ENCODE measurements at regions not wholly inside any gene's neighbourhood (a gene's known extent, or its start where the extent isn't known, plus 50 kb on each side); places are given as distances from the start of the nearest gene placed in this dataset.

- H2AFZ ChIP-seq (ENCODE audit: low read length) = no peak overlapping the region
- H4K20me1 ChIP-seq (ENCODE audit: low read length) = no peaks in the 10 kb centered on the region
- no peaks in the 10 kb centered on the region for H3K36me3 ChIP-seq (ENCODE audit: low read depth, low read length)
- no peak overlapping the region for H3K9ac ChIP-seq (ENCODE audit: low read length)
- peak; percentile 39 for DNase-seq
- H3F3A ChIP-seq (ENCODE audit: low read length, unreplicated experiment) = no peaks in the 10 kb centered on the region
- H3K4me2 ChIP-seq (ENCODE audit: low read length) = no peak overlapping the region
- ATAC-seq = no peak
- H3K27ac ChIP-seq (ENCODE audit: low read length) = no peak overlapping the region
- ChIA-PET CTCF (no interaction called here), POLR2A (ENCODE audit: unreplicated experiment) (no interaction called here)
- intact Hi-C loops (cut with micrococcal nuclease) = no loop called here
- H3K27me3 ChIP-seq (ENCODE audit: low read length) = no peaks in the 10 kb centered on the region
- no TSS peak for BruUV-seq (replicated peaks)
- H3K9me3 ChIP-seq (ENCODE audit: low read length) = no peaks in the 10 kb centered on the region
- no peak overlapping the region for H3K4me3 ChIP-seq (ENCODE audit: low read length)
- H3K9me2 ChIP-seq (replicated peaks; ENCODE audit: low read length) = no peaks in the 10 kb centered on the region
- H3K4me1 ChIP-seq (ENCODE audit: insufficient read depth, low read length) = no peaks in the 10 kb centered on the region
- no peaks in the 10 kb centered on the region for H3K79me2 ChIP-seq (ENCODE audit: low read length)
- TF ChIP-seq EZH2 (IDR thresholded peaks at IDR 0.05; ENCODE audit: low read length, unreplicated experiment) = no peak
- no peak for TF ChIP-seq EZH2phosphoT487 (IDR thresholded peaks at IDR 0.05; ENCODE audit: borderline replicate concordance, low read length)
- TF ChIP-seq CTCF (conservative IDR thresholded peaks at IDR 0.05; ENCODE audit: low read depth, low read length) = no peak
Observed at GRCh38 chr5:74424162-74424868, 216.2 kb downstream of the ENC1 start.

DNA sequence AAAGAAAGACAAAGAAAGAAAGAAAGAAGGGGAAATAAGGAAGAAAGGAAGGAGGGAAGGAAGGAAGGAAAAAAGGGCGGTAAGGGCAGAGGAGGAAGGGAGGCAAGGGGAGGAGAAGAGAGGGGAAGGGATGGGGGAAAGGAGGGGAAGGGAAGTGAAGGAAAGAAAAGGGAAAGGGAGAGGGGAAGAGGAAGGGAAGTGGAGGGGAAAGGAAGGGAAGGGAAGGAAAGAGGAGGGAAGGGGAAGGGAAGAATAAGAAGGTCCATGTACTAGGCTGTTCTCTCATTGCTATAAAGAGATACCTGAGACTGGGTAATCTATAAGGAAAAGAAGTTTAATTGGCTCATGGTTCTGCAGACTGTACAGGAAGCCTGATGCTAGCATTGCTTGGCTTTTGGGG lies 217.1 kb downstream of the ENC1 start:
- H3K79me2 ChIP-seq (ENCODE audit: low read length) = no peaks in the 10 kb centered on the region
- intact Hi-C loops (cut with micrococcal nuclease) = no loop called here
- no peaks in the 10 kb centered on the region for H4K20me1 ChIP-seq (ENCODE audit: low read length)
- no peak overlapping the region for H3K4me2 ChIP-seq (ENCODE audit: low read length)
- H3K4me3 ChIP-seq (ENCODE audit: low read length) = no peak overlapping the region
- ATAC-seq (no peak), DNase-seq (no peak)
- no peak overlapping the region for H3K9ac ChIP-seq (ENCODE audit: low read length)
- no peaks in the 10 kb centered on the region for H3F3A ChIP-seq (ENCODE audit: low read length, unreplicated experiment)
- no peaks in the 10 kb centered on the region for H3K36me3 ChIP-seq (ENCODE audit: low read depth, low read length)
- H3K9me2 ChIP-seq (replicated peaks; ENCODE audit: low read length) = no peaks in the 10 kb centered on the region
- H3K9me3 ChIP-seq (ENCODE audit: low read length) = no peaks in the 10 kb centered on the region
- TF ChIP-seq EZH2phosphoT487 (IDR thresholded peaks at IDR 0.05; ENCODE audit: borderline replicate concordance, low read length) (no peak), EZH2 (IDR thresholded peaks at IDR 0.05; ENCODE audit: low read length, unreplicated experiment) (no peak), CTCF (conservative IDR thresholded peaks at IDR 0.05; ENCODE audit: low read depth, low read length) (no peak)
- no peaks in the 10 kb centered on the region for H3K4me1 ChIP-seq (ENCODE audit: insufficient read depth, low read length)
- BruUV-seq (replicated peaks) = no TSS peak
- CTCF ChIA-PET = no interaction called here
- POLR2A ChIA-PET (ENCODE audit: unreplicated experiment) = no interaction called here
- no peak overlapping the region for H2AFZ ChIP-seq (ENCODE audit: low read length)
- H3K27me3 ChIP-seq (ENCODE audit: low read length) = no peaks in the 10 kb centered on the region
- no peak overlapping the region for H3K27ac ChIP-seq (ENCODE audit: low read length)

GRCh38 chr5:74422671-74423070 lies 217.9 kb downstream of the ENC1 start:
- intact Hi-C loops (cut with micrococcal nuclease) = no loop called here
- Histone ChIP-seq H3K27me3 (ENCODE audit: low read length) (no peaks in the 10 kb centered on the region), H3K36me3 (ENCODE audit: low read depth, low read length) (no peaks in the 10 kb centered on the region), H3K9me2 (replicated peaks; ENCODE audit: low read length) (no peaks in the 10 kb centered on the region), H3K9ac (ENCODE audit: low read length) (no peak overlapping the region), H3K4me3 (ENCODE audit: low read length) (no peak overlapping the region), H3K4me1 (ENCODE audit: insufficient read depth, low read length) (no peaks in the 10 kb centered on the region), H3K79me2 (ENCODE audit: low read length) (no peaks in the 10 kb centered on the region), H4K20me1 (ENCODE audit: low read length) (no peaks in the 10 kb centered on the region), H2AFZ (ENCODE audit: low read length) (no peak overlapping the region), H3F3A (ENCODE audit: low read length, unreplicated experiment) (no peaks in the 10 kb centered on the region), H3K27ac (ENCODE audit: low read length) (no peak overlapping the region), H3K9me3 (ENCODE audit: low read length) (no peaks in the 10 kb centered on the region), H3K4me2 (ENCODE audit: low read length) (no peak overlapping the region)
- TF ChIP-seq EZH2 (IDR thresholded peaks at IDR 0.05; ENCODE audit: low read length, unreplicated experiment) (no peak), CTCF (conservative IDR thresholded peaks at IDR 0.05; ENCODE audit: low read depth, low read length) (no peak), EZH2phosphoT487 (IDR thresholded peaks at IDR 0.05; ENCODE audit: borderline replicate concordance, low read length) (no peak)
- ATAC-seq (no peak), DNase-seq (no peak)
- ChIA-PET POLR2A (ENCODE audit: unreplicated experiment) (no interaction called here), CTCF (no interaction called here)
- BruUV-seq (replicated peaks) = no TSS peak
